ENCODE measurements at regions not wholly inside any gene's neighbourhood (a gene's known extent, or its start where the extent isn't known, plus 50 kb on each side); places are given as distances from the start of the nearest gene placed in this dataset.
A peak's percentile ranks its signal among the peaks of the same experiment; 100 is the strongest.

- Histone ChIP-seq H4K20me1 (ENCODE audit: insufficient read depth, low read length) (no peaks in the 10 kb centered on the region), H3K27ac (ENCODE audit: low read depth, low read length) (no peak overlapping the region), H3K4me3 (ENCODE audit: insufficient read depth, low read depth, low read length) (no peak overlapping the region), H3K4me2 (ENCODE audit: low read length) (no peak overlapping the region), H3K4me1 (ENCODE audit: insufficient read depth, low read length) (peaks cover 27% of the 10 kb centered on the region), H3K27me3 (ENCODE audit: insufficient read depth, low read length) (no peaks in the 10 kb centered on the region), H3K36me3 (ENCODE audit: insufficient read depth, low read length) (no peaks in the 10 kb centered on the region), H3K9me3 (ENCODE audit: insufficient read depth, low read depth, low read length) (no peaks in the 10 kb centered on the region), H3K9ac (ENCODE audit: low read length) (no peak overlapping the region), H2AFZ (ENCODE audit: low read depth, low read length) (no peak overlapping the region), H3K79me2 (ENCODE audit: insufficient read depth, low read length) (no peaks in the 10 kb centered on the region)
- Mint-ChIP-seq H3K27me3 (ENCODE audit: low read depth, unreplicated experiment) (no peaks in the 10 kb centered on the region), H3K4me1 (ENCODE audit: low read depth, unreplicated experiment) (peaks cover 16% of the 10 kb centered on the region), H3K4me3 (ENCODE audit: unreplicated experiment) (no peak overlapping the region), H3K36me3 (ENCODE audit: low read depth, unreplicated experiment) (no peaks in the 10 kb centered on the region), H3K27ac (ENCODE audit: unreplicated experiment) (no peak overlapping the region), H3K9me3 (ENCODE audit: unreplicated experiment) (no peaks in the 10 kb centered on the region)
- TF ChIP-seq CTCF (IDR thresholded peaks at IDR 0.05; ENCODE audit: insufficient read depth, low read depth, low read length) (no peak), EZH2 (IDR thresholded peaks at IDR 0.05; ENCODE audit: insufficient read depth, low read length) (no peak)
- no peak for DNase-seq (ENCODE audit: low read depth)
- no peak for FAIRE-seq
Observed at GRCh38 chr10:90317172-90317571, 540.7 kb downstream of the HTR7 start.

GRCh38 chr10:90318659-90319058 lies 539.2 kb downstream of the HTR7 start:
- Mint-ChIP-seq H3K9me3 (ENCODE audit: unreplicated experiment) (no peaks in the 10 kb centered on the region), H3K36me3 (ENCODE audit: low read depth, unreplicated experiment) (no peaks in the 10 kb centered on the region), H3K27me3 (ENCODE audit: low read depth, unreplicated experiment) (no peaks in the 10 kb centered on the region), H3K27ac (ENCODE audit: unreplicated experiment) (no peak overlapping the region), H3K4me1 (ENCODE audit: low read depth, unreplicated experiment) (peaks cover 18% of the 10 kb centered on the region), H3K4me3 (ENCODE audit: unreplicated experiment) (no peak overlapping the region)
- Histone ChIP-seq H3K36me3 (ENCODE audit: insufficient read depth, low read length) (no peaks in the 10 kb centered on the region), H3K79me2 (ENCODE audit: insufficient read depth, low read length) (no peaks in the 10 kb centered on the region), H3K4me3 (ENCODE audit: insufficient read depth, low read depth, low read length) (no peak overlapping the region), H3K9me3 (ENCODE audit: insufficient read depth, low read depth, low read length) (no peaks in the 10 kb centered on the region), H3K4me2 (ENCODE audit: low read length) (peak overlapping the region; percentile 63), H3K27ac (ENCODE audit: low read depth, low read length) (peak overlapping the region; percentile 75), H3K27me3 (ENCODE audit: insufficient read depth, low read length) (no peaks in the 10 kb centered on the region), H3K9ac (ENCODE audit: low read length) (peak overlapping the region; percentile 19), H3K4me1 (ENCODE audit: insufficient read depth, low read length) (peaks cover 22% of the 10 kb centered on the region), H4K20me1 (ENCODE audit: insufficient read depth, low read length) (no peaks in the 10 kb centered on the region), H2AFZ (ENCODE audit: low read depth, low read length) (no peak overlapping the region)
- no peak for TF ChIP-seq CTCF (IDR thresholded peaks at IDR 0.05; ENCODE audit: insufficient read depth, low read depth, low read length)
- TF ChIP-seq EZH2 (IDR thresholded peaks at IDR 0.05; ENCODE audit: insufficient read depth, low read length), result no peak
- FAIRE-seq (no peak), DNase-seq (ENCODE audit: low read depth) (no peak)

GRCh38 chr10:90319188-90319914 lies 538.5 kb downstream of the HTR7 start:
- Mint-ChIP-seq H3K36me3 (ENCODE audit: low read depth, unreplicated experiment) (no peaks in the 10 kb centered on the region), H3K27ac (ENCODE audit: unreplicated experiment) (no peak overlapping the region), H3K4me1 (ENCODE audit: low read depth, unreplicated experiment) (peaks cover 18% of the 10 kb centered on the region), H3K9me3 (ENCODE audit: unreplicated experiment) (no peaks in the 10 kb centered on the region), H3K4me3 (ENCODE audit: unreplicated experiment) (no peak overlapping the region), H3K27me3 (ENCODE audit: low read depth, unreplicated experiment) (no peaks in the 10 kb centered on the region)
- Histone ChIP-seq H3K9ac (ENCODE audit: low read length) (peak overlapping the region; percentile 19), H3K9me3 (ENCODE audit: insufficient read depth, low read depth, low read length) (no peaks in the 10 kb centered on the region), H3K79me2 (ENCODE audit: insufficient read depth, low read length) (no peaks in the 10 kb centered on the region), H3K27ac (ENCODE audit: low read depth, low read length) (peak overlapping the region; percentile 75), H3K4me3 (ENCODE audit: insufficient read depth, low read depth, low read length) (no peak overlapping the region), H3K4me2 (ENCODE audit: low read length) (peak overlapping the region; percentile 63), H3K4me1 (ENCODE audit: insufficient read depth, low read length) (peaks cover 15% of the 10 kb centered on the region), H3K27me3 (ENCODE audit: insufficient read depth, low read length) (no peaks in the 10 kb centered on the region), H3K36me3 (ENCODE audit: insufficient read depth, low read length) (no peaks in the 10 kb centered on the region), H4K20me1 (ENCODE audit: insufficient read depth, low read length) (no peaks in the 10 kb centered on the region), H2AFZ (ENCODE audit: low read depth, low read length) (no peak overlapping the region)
- TF ChIP-seq EZH2 (IDR thresholded peaks at IDR 0.05; ENCODE audit: insufficient read depth, low read length), result no peak
- FAIRE-seq (peak; percentile 5), DNase-seq (ENCODE audit: low read depth) (peak; percentile 93)
